Glomerular visceral epithelial cell (primary cell): ENCODE measurements at regions not wholly inside any gene's neighbourhood (a gene's known extent, or its start where the extent isn't known, plus 50 kb on each side); places are given as distances from the start of the nearest gene placed in this dataset.

Experiments
- DNase-seq: peaks from one replicate; pipeline ENCODE4 v3.0.0-alpha.2; 2016; ENCODE audit errors: extremely low spot score

DNA sequence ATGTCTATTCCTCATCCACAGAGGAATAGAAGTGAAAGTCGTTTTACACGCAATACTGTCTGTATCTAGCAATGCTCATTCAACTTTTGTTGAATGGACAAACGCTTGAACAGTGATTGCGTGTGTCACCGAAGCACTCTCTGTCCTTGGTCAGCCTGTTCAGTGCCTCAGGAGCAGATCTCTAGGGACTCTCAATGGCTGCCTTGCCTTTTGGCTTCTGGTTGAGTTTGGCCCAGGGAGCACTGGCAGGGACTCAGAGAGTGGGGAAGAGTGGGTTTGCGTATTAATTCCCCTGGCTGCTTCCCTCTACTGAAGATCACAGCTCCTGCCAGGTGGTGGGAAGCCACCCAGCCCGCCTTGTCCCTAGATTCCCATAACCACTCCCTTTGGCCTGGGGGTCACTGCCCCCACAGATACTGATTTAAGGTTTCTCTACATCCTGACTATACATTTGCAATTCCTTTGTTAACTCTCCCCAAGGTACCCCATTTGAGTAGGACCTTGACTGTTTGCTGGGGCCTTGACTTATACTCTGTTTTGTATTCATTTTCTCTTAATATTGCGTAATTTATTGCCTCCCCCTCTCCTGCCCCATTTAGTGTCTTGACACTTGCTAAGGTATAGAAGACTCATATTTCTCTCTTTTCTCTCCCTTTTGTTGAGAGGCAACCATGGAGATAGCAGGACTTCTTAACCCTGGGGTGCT is 61.7 kb upstream of the USP24 start:
- DNase-seq, result no peak

DNA sequence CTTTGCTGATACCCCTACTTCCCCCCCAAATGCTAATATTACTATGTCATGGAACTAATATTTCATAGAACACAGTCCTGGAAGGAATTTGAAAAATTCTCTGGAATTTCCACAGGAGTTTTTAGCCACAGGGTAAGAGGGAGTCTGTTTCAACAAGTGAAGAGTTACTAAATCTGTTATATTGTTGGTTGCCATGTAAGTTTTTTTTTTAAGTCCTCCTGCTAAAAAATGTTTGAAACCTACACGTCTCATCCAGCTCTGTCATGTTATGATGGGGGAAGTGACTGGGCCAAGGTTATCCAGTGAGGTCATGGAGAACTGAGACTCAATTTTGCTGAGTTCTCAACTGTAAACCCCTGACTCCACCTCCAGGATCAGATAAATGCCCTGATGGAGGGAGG is 60.8 kb upstream of the USP24 start:
- DNase-seq, result peak; percentile 20

DNA sequence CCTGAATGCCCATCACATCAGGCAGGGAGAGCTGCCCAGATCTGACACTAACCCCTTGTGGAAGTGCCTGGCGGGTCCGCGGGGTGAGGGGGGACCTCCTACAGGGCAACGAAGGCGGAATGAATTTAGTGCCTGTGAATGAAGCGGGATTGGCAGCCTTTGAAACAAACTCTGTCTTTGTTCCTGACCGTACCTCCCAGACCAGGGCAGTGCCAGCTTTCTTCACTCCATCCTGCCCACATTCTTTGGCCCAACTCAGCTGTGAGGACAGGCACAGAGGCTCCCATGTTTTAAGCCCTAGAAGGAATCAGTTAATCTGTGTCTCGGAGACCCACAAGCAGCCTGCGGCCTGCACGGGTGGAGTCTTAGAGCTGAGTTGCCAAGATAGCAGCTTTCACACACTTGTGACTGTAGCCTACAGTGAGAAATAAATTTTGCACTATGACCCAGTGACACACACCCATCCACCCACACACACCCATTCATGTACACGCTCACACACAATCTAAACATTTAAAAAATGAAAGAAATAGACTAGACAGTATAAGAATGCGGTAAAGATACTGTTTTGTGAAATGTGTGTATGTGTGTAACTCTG is 60.1 kb upstream of the USP24 start:
- DNase-seq, result no peak

DNA sequence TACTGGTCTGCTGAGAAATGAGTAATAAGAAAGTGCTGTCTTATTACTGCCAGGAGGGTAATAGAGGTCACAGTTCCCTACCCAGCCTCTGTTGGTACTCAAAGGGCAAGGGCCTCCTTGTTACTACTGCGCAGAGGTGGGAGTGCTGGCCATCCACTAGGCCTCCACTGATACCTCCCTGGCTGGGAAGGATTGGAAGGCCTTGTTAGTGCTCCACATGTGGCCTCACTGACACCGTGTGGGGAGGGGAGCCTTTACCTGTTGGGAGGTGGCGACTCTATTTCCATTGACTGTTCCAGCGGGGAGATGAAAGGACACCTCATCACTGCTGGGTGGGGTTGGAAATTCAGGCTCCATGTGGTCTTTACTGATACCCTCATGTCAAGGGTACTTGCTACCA is 57.8 kb upstream of the USP24 start:
- DNase-seq, result no peak
